ENCODE measurements at regions not wholly inside any gene's neighbourhood (a gene's known extent, or its start where the extent isn't known, plus 50 kb on each side); places are given as distances from the start of the nearest gene placed in this dataset.

GRCh38 chr2:14364471-14364870 is 268.0 kb upstream of the LRATD1 start:
- DNase-seq (ENCODE audit: low read depth in 2 of 2, low spot score in 1 of 2): no peak

GRCh38 chr2:14385043-14385442 is 247.5 kb upstream of the LRATD1 start:
- DNase-seq (ENCODE audit: low read depth in 2 of 2, low spot score in 1 of 2): no peak

- DNase-seq (ENCODE audit: low read depth in 2 of 2, low spot score in 1 of 2): no peak
Observed at GRCh38 chr2:14387332-14387731, 245.2 kb upstream of the LRATD1 start.

GRCh38 chr2:14388724-14389123 is 243.8 kb upstream of the LRATD1 start:
- DNase-seq (ENCODE audit: low read depth in 2 of 2, low spot score in 1 of 2): no peak

GRCh38 chr2:14396533-14397083 is 235.9 kb upstream of the LRATD1 start:
- no peak for DNase-seq (ENCODE audit: low read depth in 2 of 2, low spot score in 1 of 2)

- DNase-seq (ENCODE audit: low read depth in 2 of 2, low spot score in 1 of 2): no peak
Observed at GRCh38 chr2:14398641-14399040, 233.9 kb upstream of the LRATD1 start.

- no peak for DNase-seq (ENCODE audit: low read depth in 2 of 2, low spot score in 1 of 2)
Observed at GRCh38 chr2:14401873-14402272, 230.6 kb upstream of the LRATD1 start.

GRCh38 chr2:14408695-14409094 is 223.8 kb upstream of the LRATD1 start:
- DNase-seq (ENCODE audit: low read depth in 2 of 2, low spot score in 1 of 2): no peak

- no peak for DNase-seq (ENCODE audit: low read depth in 2 of 2, low spot score in 1 of 2)
Observed at GRCh38 chr2:14417551-14417950, 215.0 kb upstream of the LRATD1 start.

- DNase-seq (ENCODE audit: low read depth in 2 of 2, low spot score in 1 of 2): no peak
Observed at GRCh38 chr2:14418115-14418514, 214.4 kb upstream of the LRATD1 start.

- no peak for DNase-seq (ENCODE audit: low read depth in 2 of 2, low spot score in 1 of 2)
Observed at GRCh38 chr2:14420851-14421250, 211.7 kb upstream of the LRATD1 start.

GRCh38 chr2:14422426-14422825 is 210.1 kb upstream of the LRATD1 start:
- DNase-seq (ENCODE audit: low read depth in 2 of 2, low spot score in 1 of 2): no peak

GRCh38 chr2:14423145-14423906 is 209.2 kb upstream of the LRATD1 start:
- DNase-seq (ENCODE audit: low read depth in 2 of 2, low spot score in 1 of 2): no peak

GRCh38 chr2:14424478-14425390 is 207.8 kb upstream of the LRATD1 start:
- DNase-seq (ENCODE audit: low read depth in 2 of 2, low spot score in 1 of 2): no peak

- DNase-seq (ENCODE audit: low read depth in 2 of 2, low spot score in 1 of 2): no peak
Observed at GRCh38 chr2:14425869-14426268, 206.6 kb upstream of the LRATD1 start.

- DNase-seq (ENCODE audit: low read depth in 2 of 2, low spot score in 1 of 2): no peak
Observed at GRCh38 chr2:14428056-14428455, 204.5 kb upstream of the LRATD1 start.

- DNase-seq (ENCODE audit: low read depth in 2 of 2, low spot score in 1 of 2): no peak
Observed at GRCh38 chr2:14433946-14434495, 198.5 kb upstream of the LRATD1 start.

GRCh38 chr2:14445670-14446069 is 186.8 kb upstream of the LRATD1 start:
- no peak for DNase-seq (ENCODE audit: low read depth in 2 of 2, low spot score in 1 of 2)

GRCh38 chr2:14448340-14448739 is 184.2 kb upstream of the LRATD1 start:
- no peak for DNase-seq (ENCODE audit: low read depth in 2 of 2, low spot score in 1 of 2)

- DNase-seq (ENCODE audit: low read depth in 2 of 2, low spot score in 1 of 2): no peak
Observed at GRCh38 chr2:14451312-14451711, 181.2 kb upstream of the LRATD1 start.

GRCh38 chr2:14454202-14454601 is 178.3 kb upstream of the LRATD1 start:
- DNase-seq (ENCODE audit: low read depth in 2 of 2, low spot score in 1 of 2): no peak

All from stimulated activated CD8-positive, alpha-beta memory T cell treated with anti-CD3 and anti-CD28 coated beads, Interleukin-4, amount 100 ng/mL, for 1 hour (primary cell).